ENCODE measurements at regions not wholly inside any gene's neighbourhood (a gene's known extent, or its start where the extent isn't known, plus 50 kb on each side); places are given as distances from the start of the nearest gene placed in this dataset.

- Histone ChIP-seq H2AFZ (ENCODE audit: insufficient read depth, low read length, poor library complexity) (no peak overlapping the region), H3K79me1 (ENCODE audit: low read length) (no peaks in the 10 kb centered on the region), H4K8ac (ENCODE audit: low read depth, low read length) (no peak overlapping the region), H3K27ac (ENCODE audit: low read depth, low read length) (no peak overlapping the region), H2AK5ac (ENCODE audit: low read length) (no peak overlapping the region), H2BK120ac (ENCODE audit: insufficient read depth, low read length, poor library complexity) (no peak overlapping the region), H3K23ac (ENCODE audit: low read length) (no peak overlapping the region), H3K79me2 (ENCODE audit: control insufficient read depth, insufficient read depth, low read length, poor library complexity) (no peaks in the 10 kb centered on the region), H3K18ac (ENCODE audit: low read length) (no peak overlapping the region), H4K12ac (ENCODE audit: low read depth, low read length) (no peak overlapping the region), H4K91ac (ENCODE audit: low read depth, low read length) (no peak overlapping the region), H3K36me3 (ENCODE audit: control insufficient read depth in 1 of 2, insufficient read depth in 2 of 2, low read length in 2 of 2) (no peaks in the 10 kb centered on the region), H3K4me1 (ENCODE audit: control insufficient read depth in 1 of 2, insufficient read depth in 2 of 2, low read length in 2 of 2) (no peaks in the 10 kb centered on the region), H3K9me3 (ENCODE audit: insufficient read depth, low read depth, low read length) (peaks cover 3% of the 10 kb centered on the region), H3K4me2 (ENCODE audit: low read length) (no peak overlapping the region), H3K27me3 (ENCODE audit: insufficient read depth, low read length) (no peaks in the 10 kb centered on the region), H2BK12ac (ENCODE audit: low read length) (no peak overlapping the region), H3K9ac (ENCODE audit: low read length) (no peak overlapping the region), H3K4ac (ENCODE audit: low read depth, low read length) (no peak overlapping the region), H3K4me3 (ENCODE audit: low read depth, low read length) (no peak overlapping the region), H3K14ac (ENCODE audit: low read length) (no peak overlapping the region), H2BK5ac (ENCODE audit: low read depth, low read length, poor library complexity) (no peak overlapping the region)
- no CpG with 5 or more reads among the region's 3 CpGs for WGBS (ENCODE audit: extremely low coverage, insufficient coverage, insufficient read length)
- no peak for DNase-seq
Observed at GRCh38 chr10:85036661-85037060, 708.3 kb downstream of the CCSER2 start.

GRCh38 chr10:85039311-85039710, 710.9 kb downstream of the CCSER2 start:
- H3K79me2 ChIP-seq (ENCODE audit: control insufficient read depth, insufficient read depth, low read length, poor library complexity), result no peaks in the 10 kb centered on the region
- H3K4me1 ChIP-seq (ENCODE audit: control insufficient read depth in 1 of 2, insufficient read depth in 2 of 2, low read length in 2 of 2), result no peaks in the 10 kb centered on the region
- no peak overlapping the region for H3K23ac ChIP-seq (ENCODE audit: low read length)
- no CpG with 5 or more reads among the region's 1 CpG for WGBS (ENCODE audit: extremely low coverage, insufficient coverage, insufficient read length)
- H2BK12ac ChIP-seq (ENCODE audit: low read length), result no peak overlapping the region
- H3K4ac ChIP-seq (ENCODE audit: low read depth, low read length), result no peak overlapping the region
- H2AK5ac ChIP-seq (ENCODE audit: low read length), result no peak overlapping the region
- no peak overlapping the region for H2BK5ac ChIP-seq (ENCODE audit: low read depth, low read length, poor library complexity)
- H3K9ac ChIP-seq (ENCODE audit: low read length), result no peak overlapping the region
- peaks cover 1% of the 10 kb centered on the region for H3K9me3 ChIP-seq (ENCODE audit: insufficient read depth, low read depth, low read length)
- H4K8ac ChIP-seq (ENCODE audit: low read depth, low read length), result no peak overlapping the region
- H2AFZ ChIP-seq (ENCODE audit: insufficient read depth, low read length, poor library complexity), result no peak overlapping the region
- H3K4me2 ChIP-seq (ENCODE audit: low read length), result no peak overlapping the region
- H4K91ac ChIP-seq (ENCODE audit: low read depth, low read length), result no peak overlapping the region
- no peak overlapping the region for H4K12ac ChIP-seq (ENCODE audit: low read depth, low read length)
- no peaks in the 10 kb centered on the region for H3K79me1 ChIP-seq (ENCODE audit: low read length)
- H3K18ac ChIP-seq (ENCODE audit: low read length), result no peak overlapping the region
- no peak overlapping the region for H2BK120ac ChIP-seq (ENCODE audit: insufficient read depth, low read length, poor library complexity)
- no peaks in the 10 kb centered on the region for H3K27me3 ChIP-seq (ENCODE audit: insufficient read depth, low read length)
- H3K27ac ChIP-seq (ENCODE audit: low read depth, low read length), result no peak overlapping the region
- no peaks in the 10 kb centered on the region for H3K36me3 ChIP-seq (ENCODE audit: control insufficient read depth in 1 of 2, insufficient read depth in 2 of 2, low read length in 2 of 2)
- DNase-seq, result no peak
- no peak overlapping the region for H3K4me3 ChIP-seq (ENCODE audit: low read depth, low read length)
- no peak overlapping the region for H3K14ac ChIP-seq (ENCODE audit: low read length)

- no peaks in the 10 kb centered on the region for H3K36me3 ChIP-seq (ENCODE audit: control insufficient read depth in 1 of 2, insufficient read depth in 2 of 2, low read length in 2 of 2)
- no peak overlapping the region for H2BK120ac ChIP-seq (ENCODE audit: insufficient read depth, low read length, poor library complexity)
- H3K27me3 ChIP-seq (ENCODE audit: insufficient read depth, low read length), result no peaks in the 10 kb centered on the region
- peaks cover 0 to 2% of the 10 kb centered on the region in 2 experiments for H3K4me1 ChIP-seq (ENCODE audit: control insufficient read depth in 1 of 2, insufficient read depth in 2 of 2, low read length in 2 of 2)
- no peak for DNase-seq
- no peak overlapping the region for H3K9ac ChIP-seq (ENCODE audit: low read length)
- H2AFZ ChIP-seq (ENCODE audit: insufficient read depth, low read length, poor library complexity), result no peak overlapping the region
- no peaks in the 10 kb centered on the region for H3K9me3 ChIP-seq (ENCODE audit: insufficient read depth, low read depth, low read length)
- no peak overlapping the region for H2BK5ac ChIP-seq (ENCODE audit: low read depth, low read length, poor library complexity)
- H4K91ac ChIP-seq (ENCODE audit: low read depth, low read length), result no peak overlapping the region
- H2BK12ac ChIP-seq (ENCODE audit: low read length), result no peak overlapping the region
- H4K8ac ChIP-seq (ENCODE audit: low read depth, low read length), result no peak overlapping the region
- H3K14ac ChIP-seq (ENCODE audit: low read length), result no peak overlapping the region
- no CpG with 5 or more reads among the region's 5 CpGs for WGBS (ENCODE audit: extremely low coverage, insufficient coverage, insufficient read length)
- no peak overlapping the region for H3K4me3 ChIP-seq (ENCODE audit: low read depth, low read length)
- no peak overlapping the region for H3K4me2 ChIP-seq (ENCODE audit: low read length)
- no peak overlapping the region for H4K12ac ChIP-seq (ENCODE audit: low read depth, low read length)
- no peak overlapping the region for H2AK5ac ChIP-seq (ENCODE audit: low read length)
- no peaks in the 10 kb centered on the region for H3K79me1 ChIP-seq (ENCODE audit: low read length)
- no peak overlapping the region for H3K27ac ChIP-seq (ENCODE audit: low read depth, low read length)
- no peak overlapping the region for H3K23ac ChIP-seq (ENCODE audit: low read length)
- no peak overlapping the region for H3K4ac ChIP-seq (ENCODE audit: low read depth, low read length)
- no peaks in the 10 kb centered on the region for H3K79me2 ChIP-seq (ENCODE audit: control insufficient read depth, insufficient read depth, low read length, poor library complexity)
- no peak overlapping the region for H3K18ac ChIP-seq (ENCODE audit: low read length)
Observed at GRCh38 chr10:85043207-85043606, 714.8 kb downstream of the CCSER2 start.

GRCh38 chr10:85045046-85045445, 716.7 kb downstream of the CCSER2 start:
- no peak overlapping the region for H2BK120ac ChIP-seq (ENCODE audit: insufficient read depth, low read length, poor library complexity)
- WGBS (ENCODE audit: extremely low coverage, insufficient coverage, insufficient read length), result no CpG with 5 or more reads among the region's 2 CpGs
- no peak overlapping the region for H4K12ac ChIP-seq (ENCODE audit: low read depth, low read length)
- no peaks in the 10 kb centered on the region for H3K27me3 ChIP-seq (ENCODE audit: insufficient read depth, low read length)
- H3K4me3 ChIP-seq (ENCODE audit: low read depth, low read length), result no peak overlapping the region
- no peak overlapping the region for H3K4ac ChIP-seq (ENCODE audit: low read depth, low read length)
- no peak overlapping the region for H2BK12ac ChIP-seq (ENCODE audit: low read length)
- no peak overlapping the region for H3K23ac ChIP-seq (ENCODE audit: low read length)
- H3K4me2 ChIP-seq (ENCODE audit: low read length), result no peak overlapping the region
- no peaks in the 10 kb centered on the region for H3K9me3 ChIP-seq (ENCODE audit: insufficient read depth, low read depth, low read length)
- no peak overlapping the region for H2BK5ac ChIP-seq (ENCODE audit: low read depth, low read length, poor library complexity)
- H3K9ac ChIP-seq (ENCODE audit: low read length), result no peak overlapping the region
- no peak overlapping the region for H4K8ac ChIP-seq (ENCODE audit: low read depth, low read length)
- H3K14ac ChIP-seq (ENCODE audit: low read length), result no peak overlapping the region
- no peaks in the 10 kb centered on the region for H3K79me1 ChIP-seq (ENCODE audit: low read length)
- no peak overlapping the region for H3K27ac ChIP-seq (ENCODE audit: low read depth, low read length)
- H3K4me1 ChIP-seq (ENCODE audit: control insufficient read depth in 1 of 2, insufficient read depth in 2 of 2, low read length in 2 of 2), result peaks cover 0 to 2% of the 10 kb centered on the region in 2 experiments
- H2AK5ac ChIP-seq (ENCODE audit: low read length), result no peak overlapping the region
- no peak for DNase-seq
- H4K91ac ChIP-seq (ENCODE audit: low read depth, low read length), result no peak overlapping the region
- H3K79me2 ChIP-seq (ENCODE audit: control insufficient read depth, insufficient read depth, low read length, poor library complexity), result no peaks in the 10 kb centered on the region
- no peak overlapping the region for H3K18ac ChIP-seq (ENCODE audit: low read length)
- no peak overlapping the region for H2AFZ ChIP-seq (ENCODE audit: insufficient read depth, low read length, poor library complexity)
- H3K36me3 ChIP-seq (ENCODE audit: control insufficient read depth in 1 of 2, insufficient read depth in 2 of 2, low read length in 2 of 2), result no peaks in the 10 kb centered on the region
